SK-N-MC (cell line): ENCODE measurements at regions not wholly inside any gene's neighbourhood (a gene's known extent, or its start where the extent isn't known, plus 50 kb on each side); places are given as distances from the start of the nearest gene placed in this dataset.

Experiments
- EZH2 ChIP-seq: fragments of 200-600 bp; sonication (generic); IDR thresholded peaks from one replicate; pipeline ENCODE4 v1.6.1; 2017; ENCODE audit warnings: antibody characterized with exemption
- POLR2AphosphoS5 ChIP-seq: IDR thresholded peaks from 2 replicates; pipeline ENCODE4 v1.6.1; 2012; ENCODE audit warnings: mild to moderate bottlenecking, low read depth, low read length, borderline replicate concordance

- TF ChIP-seq EZH2 (no peak), POLR2AphosphoS5 (no peak)
These were observed 52.9 kb upstream of the ECE1 start for GRCh38 chr1:21342961-21343838.
